ENCODE measurements at regions not wholly inside any gene's neighbourhood (a gene's known extent, or its start where the extent isn't known, plus 50 kb on each side); places are given as distances from the start of the nearest gene placed in this dataset.

DNA sequence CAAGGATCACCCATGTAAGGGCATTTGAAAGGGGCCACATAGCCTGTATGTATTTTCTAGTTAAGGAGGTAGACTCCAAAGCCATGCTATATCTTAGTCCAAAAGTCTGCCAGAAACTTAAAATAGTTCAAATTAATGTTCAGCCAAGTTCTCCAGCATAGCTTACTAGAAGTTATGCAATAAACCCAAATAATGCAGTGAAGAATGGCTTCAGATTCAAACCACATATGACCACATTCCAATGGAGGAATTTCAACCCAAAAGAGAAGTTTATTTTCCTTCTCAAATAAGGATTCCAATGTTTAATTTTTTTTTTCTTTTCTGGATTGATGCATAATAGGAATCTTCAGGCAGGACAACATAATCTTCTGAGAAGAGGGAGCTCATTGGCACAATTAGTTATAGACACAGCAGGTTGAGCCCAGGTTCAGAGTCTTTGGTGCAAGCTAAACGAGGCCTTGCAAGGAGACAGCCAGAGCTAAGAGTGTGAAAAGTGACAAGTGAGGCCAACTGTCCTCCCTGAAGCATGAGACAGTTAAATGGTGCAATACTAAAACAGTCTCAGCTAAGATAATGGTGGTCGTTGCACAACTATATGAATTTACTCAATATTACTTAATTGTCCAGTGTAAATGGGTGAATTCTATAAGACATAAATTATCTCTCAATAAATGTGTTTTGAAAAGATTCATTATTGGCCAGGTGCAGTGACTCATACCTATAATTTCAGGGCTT lies 598.8 kb upstream of the CDH4 start:
- DNase-seq = no peak

DNA sequence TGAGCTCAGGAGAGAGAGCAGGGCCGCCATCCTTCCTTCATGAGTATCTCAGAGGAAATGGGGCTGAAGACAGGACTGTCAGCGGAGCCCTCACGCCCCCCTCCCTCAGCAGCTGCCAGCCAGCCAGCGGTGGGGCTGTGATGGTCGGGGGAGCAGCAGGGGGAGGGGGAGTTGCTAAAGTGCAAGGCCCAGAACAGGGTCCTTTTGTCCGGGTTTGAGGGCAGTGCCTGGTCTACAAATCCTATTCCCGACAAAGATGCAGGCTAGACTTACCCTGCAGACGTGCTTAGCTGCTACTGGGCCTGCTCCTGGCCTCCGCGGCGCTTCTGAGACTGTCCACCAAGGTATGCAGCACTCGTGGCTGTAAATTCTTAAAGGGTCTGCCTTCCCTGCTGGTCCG lies 593.4 kb upstream of the CDH4 start:
- DNase-seq = no peak

DNA sequence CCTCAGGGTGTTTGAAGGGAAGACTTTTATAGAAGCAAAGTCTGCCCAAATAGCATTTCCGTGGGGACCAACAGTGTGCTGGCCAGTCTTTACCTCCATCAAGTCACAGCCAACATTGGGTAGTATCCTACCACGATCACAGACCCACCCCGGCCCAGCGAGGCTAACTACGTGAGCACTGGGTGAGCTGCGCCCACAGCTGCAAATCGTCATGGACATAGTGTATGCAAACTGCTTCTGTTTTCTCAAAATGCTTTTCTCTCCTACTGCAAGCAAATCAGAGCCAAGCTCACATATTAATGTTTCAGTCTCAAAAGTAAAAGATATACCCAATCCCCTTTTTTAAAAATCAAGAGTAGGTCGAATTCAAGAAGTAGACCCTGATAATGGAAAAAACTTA lies 592.8 kb upstream of the CDH4 start:
- no peak for DNase-seq

DNA sequence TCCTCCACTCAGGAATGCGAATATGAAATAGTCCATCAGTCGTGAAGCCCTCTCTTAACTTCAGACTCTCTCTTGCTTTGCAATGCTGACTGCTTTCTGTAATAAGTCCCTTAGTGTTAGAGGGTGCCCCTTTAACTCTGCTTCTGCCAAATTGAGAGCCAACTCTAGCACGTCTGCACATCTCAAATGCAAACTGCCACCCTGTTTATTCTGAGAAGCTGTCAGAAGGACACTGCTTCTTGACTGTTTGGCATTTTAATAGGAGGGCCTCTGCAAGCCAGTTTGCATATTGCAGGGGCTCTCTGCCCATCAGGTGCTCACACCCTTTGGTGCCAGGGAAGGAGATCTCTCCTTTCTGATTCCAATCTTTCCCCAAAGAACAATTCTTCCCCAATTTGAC lies 589.8 kb upstream of the CDH4 start:
- no peak for DNase-seq

DNA sequence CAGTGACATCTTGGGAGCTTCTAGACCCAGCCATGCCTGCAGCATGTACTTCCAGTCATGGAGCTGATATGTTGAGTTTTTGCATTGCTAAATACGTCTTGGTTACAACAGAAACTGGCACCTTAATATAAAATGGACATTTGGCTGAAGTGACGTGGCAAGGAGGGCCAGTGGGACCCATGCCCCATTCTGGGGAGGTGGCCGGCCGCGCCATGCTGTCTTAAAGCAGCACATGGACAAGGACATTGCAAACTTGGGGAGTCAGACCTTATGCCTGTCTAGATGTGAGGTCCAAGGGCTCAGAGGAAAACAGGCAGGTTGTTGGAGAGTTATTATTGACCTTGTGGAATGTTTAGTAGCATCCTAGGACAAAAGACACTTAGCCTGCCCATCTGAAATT lies 588.0 kb upstream of the CDH4 start:
- DNase-seq = no peak

DNA sequence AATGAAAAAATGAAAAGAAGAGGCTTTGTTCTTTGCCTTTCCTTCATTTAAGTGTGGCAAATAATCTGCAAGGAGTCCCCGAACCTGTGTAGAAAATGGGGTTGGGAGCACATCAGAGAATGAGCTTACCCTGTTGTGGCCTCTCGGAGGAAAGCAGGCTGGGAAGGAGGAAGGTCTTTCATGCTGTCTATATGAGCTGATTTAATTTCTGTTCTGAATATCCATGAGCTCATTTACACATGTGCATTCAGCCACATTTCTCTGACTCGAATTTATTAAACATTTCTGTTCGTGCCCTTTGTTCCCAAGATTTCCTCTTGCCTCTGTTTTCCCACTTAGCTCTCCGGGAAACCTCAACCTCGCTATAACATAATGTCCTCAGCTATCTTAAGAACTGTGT lies 584.4 kb upstream of the CDH4 start:
- no peak for DNase-seq

DNA sequence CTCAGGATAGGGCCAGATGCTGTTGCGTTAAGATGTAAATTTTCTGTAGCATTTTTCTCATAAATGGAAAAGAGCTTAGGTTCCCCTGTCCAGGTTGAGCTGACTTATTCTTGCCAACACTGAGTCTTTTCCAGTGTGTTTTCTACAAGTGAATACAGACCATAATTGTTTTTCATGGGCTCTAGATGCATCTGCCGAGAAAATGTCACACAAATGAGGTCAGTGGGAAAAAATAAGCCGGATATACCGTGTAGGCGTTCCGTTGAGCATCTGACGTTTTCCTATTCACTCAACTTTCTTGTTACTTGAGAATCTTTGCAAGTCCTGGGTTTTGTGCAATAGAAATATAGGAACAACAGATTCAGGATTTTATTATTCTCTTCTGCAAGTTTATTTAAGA lies 582.9 kb upstream of the CDH4 start:
- no peak for DNase-seq

DNA sequence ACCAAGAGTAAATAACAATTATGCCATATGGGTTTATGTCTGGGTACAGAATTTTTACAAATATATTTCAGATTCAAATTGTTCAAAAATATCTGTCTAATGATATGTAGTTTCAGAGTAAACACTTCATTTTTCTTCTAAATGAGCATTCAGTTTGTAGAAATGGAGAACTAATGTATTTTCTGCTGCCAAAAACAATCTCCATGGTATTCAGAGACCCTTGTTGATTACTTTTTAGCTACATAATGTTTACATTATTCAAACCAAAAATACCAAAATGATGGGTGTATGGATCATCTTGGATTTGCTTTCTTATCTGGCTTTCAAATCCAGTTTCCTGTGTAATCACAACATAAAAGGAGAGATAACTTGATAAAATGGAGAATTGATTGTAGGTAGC lies 576.0 kb upstream of the CDH4 start:
- no peak for DNase-seq

DNA sequence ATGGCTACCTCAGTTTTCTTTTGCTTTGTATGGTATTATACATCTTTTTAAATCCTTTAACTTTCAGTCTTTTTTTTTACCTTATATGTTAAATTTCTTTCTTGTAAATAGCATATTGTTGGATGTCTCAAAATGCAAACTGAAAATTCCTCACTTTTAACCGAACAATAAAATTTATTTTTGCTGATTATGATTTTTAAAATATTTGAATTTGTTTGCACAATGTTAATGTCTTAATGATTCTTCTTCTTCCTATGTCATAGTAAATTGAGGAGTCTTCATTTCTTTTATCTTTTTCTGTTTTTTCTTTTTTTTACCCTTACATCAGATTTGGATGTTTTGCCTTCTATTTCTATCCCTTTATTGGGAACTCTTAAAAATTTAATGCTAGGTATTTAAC lies 574.2 kb upstream of the CDH4 start:
- no peak for DNase-seq

DNA sequence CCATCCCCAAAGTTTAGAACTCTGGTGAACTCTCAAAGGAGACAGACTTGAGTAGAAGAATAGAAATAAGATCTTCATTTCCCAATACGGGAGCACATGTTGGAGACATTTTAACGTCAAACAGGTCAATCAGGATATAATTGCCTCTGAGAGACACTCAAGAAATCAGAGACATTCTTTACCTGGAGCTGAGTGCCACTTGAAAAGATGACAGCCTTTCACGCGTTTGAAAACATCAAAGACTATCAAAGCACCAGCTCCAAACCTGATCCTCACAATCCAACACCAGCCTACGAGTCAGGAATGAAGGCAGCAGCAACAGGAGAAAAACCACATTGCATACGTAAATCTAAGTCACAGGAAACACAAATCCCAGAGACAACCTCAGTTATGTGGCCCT lies 571.5 kb upstream of the CDH4 start:
- DNase-seq = no peak

DNA sequence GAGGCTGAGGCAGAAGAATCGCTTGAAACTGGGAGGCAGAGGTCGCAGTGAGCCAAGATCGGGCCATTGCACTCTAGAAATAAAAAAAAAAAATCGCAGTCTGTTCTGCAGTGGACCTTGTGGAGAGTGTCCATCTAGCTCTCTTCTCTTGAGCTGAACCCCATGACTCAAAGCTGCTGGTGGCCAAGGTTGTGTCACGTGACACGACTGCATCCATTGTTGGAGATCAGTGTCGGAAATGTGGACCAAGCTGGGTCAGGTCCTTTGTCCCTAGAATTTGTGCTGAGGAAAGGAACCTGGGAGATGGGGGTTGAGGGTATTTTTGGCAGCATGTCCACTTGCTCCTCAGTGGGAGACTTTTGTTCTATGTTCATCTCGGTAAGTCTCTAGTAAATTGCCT lies 564.8 kb upstream of the CDH4 start:
- DNase-seq = no peak

DNA sequence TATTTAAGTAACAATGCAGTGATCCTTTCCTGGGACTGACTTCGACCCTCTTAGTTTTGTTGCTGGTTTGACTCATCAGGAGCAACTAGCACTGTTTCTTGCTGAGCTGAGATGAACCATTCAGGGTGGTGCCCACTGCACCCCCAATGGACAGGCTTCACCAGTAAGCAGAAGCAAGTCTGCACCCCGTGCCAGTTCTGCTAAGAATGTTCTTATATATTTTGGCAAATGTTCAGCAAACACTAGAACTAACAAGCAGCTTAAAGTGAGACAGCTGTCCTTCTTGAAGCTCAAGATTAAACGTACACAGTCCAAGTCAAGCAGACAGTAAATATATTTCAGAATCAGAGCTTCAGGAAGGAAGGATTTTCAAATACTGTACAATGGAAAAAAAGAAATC lies 561.3 kb upstream of the CDH4 start:
- DNase-seq = no peak

DNA sequence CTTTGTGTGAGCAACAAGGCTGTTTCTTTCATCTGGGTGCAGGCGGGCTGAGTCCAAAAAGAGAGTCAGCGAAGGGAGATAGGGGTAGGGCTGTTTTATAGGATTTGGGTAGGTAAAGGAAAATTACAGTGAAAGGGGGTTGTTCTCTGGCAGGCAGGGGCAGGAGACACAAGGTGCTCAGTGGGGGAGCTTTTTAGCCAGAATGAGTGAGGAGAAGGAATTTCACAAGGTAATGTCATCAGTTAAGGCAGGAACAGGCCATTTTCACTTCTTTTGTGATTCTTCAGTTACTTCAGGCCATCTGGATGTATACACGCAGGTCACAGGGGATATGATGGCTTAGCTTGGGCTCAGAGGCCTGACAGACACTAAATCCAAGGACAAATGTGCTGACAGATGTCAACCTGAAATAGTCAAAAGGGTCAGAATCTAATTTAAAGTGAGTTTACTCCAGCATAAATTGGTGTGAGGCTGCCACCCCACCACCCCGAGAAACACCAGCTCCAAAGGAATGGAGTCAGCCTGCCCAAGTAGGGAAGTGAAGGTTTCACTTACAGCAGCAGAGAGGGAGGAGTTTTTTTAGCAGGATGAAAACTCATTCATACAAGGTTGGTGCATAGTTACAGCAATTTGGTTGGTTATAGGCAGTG lies 560.0 kb upstream of the CDH4 start:
- DNase-seq = no peak

DNA sequence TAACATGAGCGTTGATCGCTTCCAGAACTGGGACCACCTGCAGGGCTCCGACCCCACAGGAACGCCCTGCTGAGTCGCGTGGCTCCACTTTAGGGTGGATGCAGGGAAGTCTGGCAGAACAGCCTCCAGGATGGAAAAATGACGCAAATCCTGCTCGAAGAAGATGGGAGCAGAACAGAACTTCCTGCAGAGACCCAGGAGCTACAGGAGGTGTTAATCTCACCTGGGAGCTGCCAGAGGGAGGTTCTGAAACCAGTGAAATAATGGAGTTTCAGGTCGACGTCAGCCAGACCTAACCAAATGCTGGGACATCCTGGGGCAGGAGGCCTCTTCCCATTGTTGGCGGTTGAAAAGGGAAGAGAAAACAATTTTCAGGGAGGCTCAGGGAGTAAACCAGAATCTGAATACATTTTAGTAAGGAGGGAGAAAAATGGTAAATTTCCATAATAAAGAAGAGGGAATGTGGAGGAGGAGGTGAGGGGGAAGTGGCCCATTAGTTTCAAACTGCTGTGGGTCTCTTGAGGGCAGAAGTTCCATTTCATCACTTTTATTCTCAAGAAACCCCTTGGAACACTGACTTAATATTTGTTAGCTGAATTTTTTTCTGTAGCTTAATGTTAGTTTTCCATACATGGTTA lies 558.4 kb upstream of the CDH4 start:
- DNase-seq = no peak

DNA sequence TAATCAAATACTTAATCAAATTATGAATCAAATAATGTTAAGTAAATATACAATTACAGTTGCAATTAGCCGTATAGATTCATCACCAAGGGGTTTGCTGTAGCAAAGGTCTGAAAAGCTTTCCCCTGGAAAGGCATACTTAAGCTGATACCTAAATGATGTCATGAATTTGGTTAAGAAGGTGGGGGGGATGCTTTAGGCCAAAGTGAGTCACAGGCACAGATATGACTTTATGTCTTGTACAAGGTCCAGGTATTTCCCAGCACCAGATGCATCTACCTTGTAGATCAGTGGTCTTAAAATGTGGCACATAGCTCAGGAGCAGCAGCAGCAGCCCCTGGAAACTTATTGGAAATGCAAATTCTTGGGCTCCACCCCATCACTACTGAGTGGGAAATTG lies 557.3 kb upstream of the CDH4 start:
- DNase-seq = no peak

DNA sequence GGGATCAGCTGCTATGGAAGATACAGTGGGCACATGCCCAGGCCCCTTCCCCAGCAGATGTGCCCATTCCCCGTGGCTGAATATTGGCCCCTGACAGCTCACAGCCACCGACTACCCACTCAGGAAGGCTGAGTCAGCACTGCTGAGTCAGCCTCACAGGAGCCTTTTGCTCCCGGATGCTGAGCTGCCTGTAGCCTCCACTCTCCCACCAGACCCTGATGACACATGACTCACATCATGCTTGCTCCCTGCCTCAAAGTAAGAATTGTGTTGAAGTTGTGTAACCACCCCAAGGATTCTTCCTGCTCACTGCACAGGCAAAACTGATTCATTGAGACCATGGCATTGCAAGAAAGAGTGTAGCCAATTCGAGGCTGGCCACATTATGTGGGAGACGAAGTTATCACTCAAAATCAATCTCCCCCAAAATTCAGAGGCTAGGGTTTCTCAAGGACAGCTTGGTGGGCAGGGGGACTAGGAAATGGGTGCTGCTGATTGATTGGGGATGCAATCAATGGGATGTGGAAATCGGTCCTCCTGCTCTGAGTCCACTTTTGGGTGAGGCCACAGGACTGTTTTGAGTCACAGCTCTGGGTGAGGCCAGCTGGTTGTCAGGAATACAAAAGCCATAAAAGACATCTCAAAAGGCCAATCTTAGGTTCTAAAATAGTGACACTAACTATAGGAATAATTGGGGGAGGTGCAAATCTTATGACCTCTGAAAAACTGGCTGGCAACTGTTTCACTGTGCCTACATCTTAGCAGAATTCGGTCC lies 556.6 kb upstream of the CDH4 start:
- DNase-seq = no peak

DNA sequence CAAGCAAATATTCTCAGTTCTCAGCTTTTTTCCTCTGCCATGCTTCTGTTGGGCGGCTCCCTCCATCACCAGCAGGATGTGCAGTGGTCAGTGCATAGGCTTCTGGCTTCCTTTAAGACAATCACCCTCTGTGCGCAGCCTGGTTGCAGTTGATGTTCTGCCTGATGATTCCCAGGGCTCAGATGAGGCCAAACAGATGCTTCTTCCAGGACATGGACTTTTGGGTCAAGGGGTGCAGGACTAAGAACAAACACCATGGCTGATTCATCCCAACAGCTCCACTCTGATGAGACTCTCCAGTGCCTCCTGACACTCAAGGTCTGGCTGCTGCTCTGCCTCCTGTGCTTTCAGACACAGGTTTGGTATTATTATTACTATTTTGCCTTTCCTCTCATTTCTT lies 554.8 kb upstream of the CDH4 start:
- DNase-seq = no peak

DNA sequence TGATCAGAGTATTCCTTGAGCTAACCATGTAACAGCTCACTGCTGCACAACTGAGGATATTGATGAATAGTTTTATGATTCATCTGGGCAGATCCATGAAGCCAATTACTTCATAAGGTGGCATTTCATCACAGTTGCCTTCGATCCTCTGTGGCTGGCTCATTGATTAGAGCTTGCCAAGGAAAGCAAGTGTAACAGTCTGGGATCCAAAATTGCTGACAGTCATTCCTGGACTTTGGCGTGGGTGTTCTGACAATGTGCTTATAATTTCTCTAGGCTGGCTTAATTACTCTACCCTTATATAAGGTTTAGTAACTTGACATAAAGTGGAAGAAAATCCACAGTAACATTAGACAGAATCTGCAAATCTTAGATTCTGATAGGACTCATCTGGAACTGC lies 551.3 kb upstream of the CDH4 start:
- no peak for DNase-seq

DNA sequence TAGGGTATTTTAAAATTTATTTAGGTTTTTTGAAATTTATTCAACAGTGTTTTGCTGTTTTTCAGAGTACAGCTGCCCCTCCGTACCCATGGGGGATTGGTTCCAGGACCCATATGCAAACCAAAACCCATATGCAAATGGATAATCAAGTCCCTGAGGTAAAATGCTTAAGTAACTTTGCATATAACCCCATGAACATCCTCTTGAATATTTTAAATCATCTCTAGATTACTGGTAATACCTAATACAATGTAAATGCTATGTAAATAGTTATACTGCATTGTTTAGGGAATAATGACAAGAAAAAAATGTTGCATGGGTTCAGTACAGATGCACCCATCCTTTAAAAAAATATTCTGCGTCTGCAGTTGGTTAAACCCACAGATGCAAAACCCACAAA lies 547.9 kb upstream of the CDH4 start:
- no peak for DNase-seq

DNA sequence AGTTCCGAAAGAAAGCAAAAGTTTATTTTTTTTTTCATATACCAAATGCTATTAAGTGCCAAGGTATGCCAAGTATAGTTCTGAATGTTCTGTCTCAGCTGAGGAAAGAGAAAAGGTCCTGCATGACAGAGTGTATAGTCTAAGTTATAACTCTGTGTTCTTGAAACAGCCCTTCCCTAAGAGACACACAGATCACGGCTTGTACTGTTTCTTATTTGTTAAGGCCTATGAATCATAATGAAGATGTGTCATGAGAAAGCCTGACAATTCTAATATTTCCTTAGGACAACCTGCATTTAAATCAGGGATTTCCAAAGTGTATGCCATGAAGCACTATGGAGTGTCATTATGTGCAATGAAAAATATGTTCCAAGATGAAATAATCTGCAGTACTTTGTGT lies 538.7 kb upstream of the CDH4 start:
- DNase-seq = no peak

DNA sequence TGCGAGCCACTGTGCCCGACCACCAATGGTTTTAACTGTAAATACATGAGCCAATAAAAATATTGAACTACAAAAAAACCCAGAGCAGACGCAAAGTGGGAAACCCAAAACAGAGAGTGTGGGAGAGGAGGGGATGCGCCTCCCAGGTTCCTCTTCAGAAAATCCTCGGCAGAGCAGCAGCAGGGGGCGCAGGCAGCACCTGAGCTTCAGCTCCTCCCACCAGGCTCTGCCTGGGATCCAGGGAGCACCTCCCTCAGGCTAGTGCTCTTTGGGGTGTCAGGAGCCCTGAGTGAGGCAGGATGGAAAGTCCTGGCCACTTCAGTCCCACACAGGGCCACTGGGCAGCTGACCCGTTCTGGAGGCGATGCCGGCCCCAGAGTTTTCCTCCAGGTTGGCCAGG lies 536.9 kb upstream of the CDH4 start:
- DNase-seq = no peak

DNA sequence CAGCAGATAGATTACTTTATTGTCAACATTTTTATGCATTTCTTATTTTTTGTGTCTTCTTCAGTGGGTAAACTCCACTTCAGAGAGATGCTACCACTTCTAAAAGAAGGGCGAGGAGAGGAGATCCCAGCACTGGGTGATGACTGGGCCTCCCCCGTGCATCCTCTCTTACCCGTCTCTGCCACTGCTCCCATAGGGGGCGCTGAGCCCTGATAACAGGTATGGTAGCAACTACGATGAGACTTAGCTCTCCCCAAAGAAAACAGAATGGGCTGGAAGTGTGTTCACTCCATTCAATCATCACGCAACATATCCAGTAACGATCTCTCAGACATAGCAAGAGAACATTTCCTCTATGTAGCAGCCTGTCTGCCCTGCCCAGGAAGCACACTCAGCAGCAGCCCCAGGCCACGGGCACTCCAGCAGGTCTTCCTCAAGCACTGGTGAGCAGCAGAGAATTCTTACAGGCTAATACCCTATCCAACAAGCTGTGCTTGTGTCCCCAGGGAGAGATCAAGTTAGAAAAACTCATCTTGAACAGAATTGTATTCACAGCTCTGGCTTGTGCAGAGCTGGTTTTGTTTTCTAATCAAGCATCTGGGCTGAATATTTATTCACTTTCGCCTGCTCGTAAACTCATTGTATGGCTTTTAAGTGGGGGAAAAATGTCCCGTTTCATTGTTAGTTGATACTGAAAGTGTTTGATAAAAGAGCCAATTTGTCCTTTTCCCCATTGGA lies 533.1 kb upstream of the CDH4 start:
- DNase-seq = no peak

DNA sequence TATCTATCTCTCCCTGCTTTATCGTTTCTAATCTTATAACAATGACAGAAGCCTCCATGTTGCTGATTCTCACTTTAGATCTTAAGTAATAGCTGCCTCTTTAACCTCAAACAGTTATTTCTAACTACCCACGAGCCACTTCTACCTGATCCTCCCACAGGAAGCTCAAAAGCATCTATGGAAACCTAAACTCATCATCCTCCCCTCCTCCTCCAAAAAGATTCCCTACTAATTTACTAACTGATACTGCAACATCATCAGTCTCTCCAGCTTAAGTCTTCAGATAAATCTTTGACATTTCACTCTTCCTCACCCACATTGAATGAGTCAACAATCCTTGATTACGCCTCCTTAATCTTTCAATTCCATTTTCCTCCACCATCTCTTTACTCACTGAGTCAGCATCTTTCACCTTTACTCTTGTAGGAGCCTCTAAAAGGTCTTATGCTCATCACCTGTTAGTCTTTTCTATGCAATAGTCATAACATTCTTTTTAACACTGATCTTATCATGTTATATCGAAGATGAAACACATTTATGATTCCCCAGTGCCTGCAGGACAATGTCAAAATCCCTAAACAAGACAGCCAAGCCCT lies 526.7 kb upstream of the CDH4 start:
- DNase-seq = no peak
